A673 (cell line): ENCODE measurements at regions not wholly inside any gene's neighbourhood (a gene's known extent, or its start where the extent isn't known, plus 50 kb on each side); places are given as distances from the start of the nearest gene placed in this dataset.

ENCODE experiments used
- BruUV-seq: library from RNA; stranded (reverse); fragments of 400-500 nt; replicated peaks from 2 replicates; lab custom pipeline; 2021; lab: Mats Ljungman, UMichigan
- CTCF ChIA-PET: fragments of 300-600 bp; sonication (Branson Sonifier 250); formaldehyde crosslinking; loops from one replicate; lab custom pipeline; 2022; ENCODE audit warnings: antibody characterized with exemption; lab: Charles Lee
- POLR2A ChIA-PET: fragments of 300-600 bp; sonication (Branson Sonifier 250); formaldehyde crosslinking; loops from one replicate; lab custom pipeline; 2022; ENCODE audit warnings: antibody characterized with exemption; ENCODE audit not compliant: low non-redundant PET; lab: Charles Lee
- DNase-seq: peaks from one replicate; pipeline ENCODE4 v3.0.0-alpha.2; 2015; ENCODE audit warnings: low spot score
- H3K27ac ChIP-seq: fragments of 200-600 bp; sonication (generic); 2 replicates; pipeline ENCODE4 v1.5.1; 2016; ENCODE audit warnings: mixed run types, low read depth, mild to moderate bottlenecking, mixed read lengths, antibody characterized with exemption, low read length; ENCODE audit not compliant: poor library complexity, severe bottlenecking
- H3K27me3 ChIP-seq: fragments of 200-600 bp; sonication (generic); replicated peaks from 2 replicates; pipeline ENCODE4 v1.6.1; 2017; ENCODE audit warnings: mixed run types, low read depth, mild to moderate bottlenecking, mixed read lengths, antibody characterized with exemption, low read length; ENCODE audit not compliant: insufficient read depth, poor library complexity
- H3K36me3 ChIP-seq: fragments of 200-600 bp; sonication (generic); 2 replicates; pipeline ENCODE4 v1.6.1; 2016; ENCODE audit warnings: mixed run types, mild to moderate bottlenecking, mixed read lengths, antibody characterized with exemption, low read length; ENCODE audit not compliant: insufficient read depth, poor library complexity, severe bottlenecking
- H3K4me1 ChIP-seq: fragments of 200-600 bp; sonication (generic); 2 replicates; pipeline ENCODE4 v1.6.1; 2017; ENCODE audit warnings: mixed run types, mild to moderate bottlenecking, mixed read lengths, antibody characterized with exemption, low read length; ENCODE audit not compliant: insufficient read depth, poor library complexity, severe bottlenecking
- H3K4me3 ChIP-seq: fragments of 200-600 bp; sonication (generic); 2 replicates; pipeline ENCODE4 v1.5.1; 2016; ENCODE audit warnings: low read depth, mixed run types, mild to moderate bottlenecking, mixed read lengths, low read length; ENCODE audit not compliant: poor library complexity, severe bottlenecking
- H3K9me3 ChIP-seq: fragments of 200-600 bp; sonication (generic); 2 replicates; pipeline ENCODE4 v1.6.1; 2016; ENCODE audit warnings: mixed run types, low read depth, mild to moderate bottlenecking, mixed read lengths, antibody characterized with exemption, low read length; ENCODE audit not compliant: poor library complexity, severe bottlenecking
- CTCF ChIP-seq: fragments of 300-800, 200-600 bp; sonication (generic); conservative IDR thresholded peaks from 2 replicates; pipeline ENCODE4 v1.5.1; 2017; ENCODE audit warnings: low read depth, mild to moderate bottlenecking, antibody characterized with exemption, low read length, moderate library complexity, mixed read lengths
- EZH2 ChIP-seq: fragments of 200-600 bp; sonication (generic); IDR thresholded peaks from 2 replicates; pipeline ENCODE4 v1.6.1; 2017; ENCODE audit warnings: borderline replicate concordance, low read depth, mild to moderate bottlenecking, mixed read lengths, antibody characterized with exemption, low read length; ENCODE audit not compliant: poor library complexity, severe bottlenecking
- intact Hi-C: fragments of 100-400 bp; cut with micrococcal nuclease; formaldehyde crosslinking; loops from one replicate; pipeline ENCODE4 v1.10.0; 2022; ENCODE audit not compliant: unreplicated experiment

GRCh38 chr2:150567771-150568301 lies 80.4 kb upstream of the RND3 start:
- BruUV-seq = no TSS peak
- Histone ChIP-seq H3K4me1 (no peaks in the 10 kb centered on the region), H3K27ac (no peak overlapping the region), H3K27me3 (no peaks in the 10 kb centered on the region), H3K36me3 (no peaks in the 10 kb centered on the region), H3K9me3 (no peaks in the 10 kb centered on the region), H3K4me3 (no peak overlapping the region)
- intact Hi-C loops = no loop called here
- DNase-seq = no peak
- POLR2A ChIA-PET = no interaction called here
- TF ChIP-seq CTCF (no peak), EZH2 (no peak)
- CTCF ChIA-PET = no interaction called here

DNA sequence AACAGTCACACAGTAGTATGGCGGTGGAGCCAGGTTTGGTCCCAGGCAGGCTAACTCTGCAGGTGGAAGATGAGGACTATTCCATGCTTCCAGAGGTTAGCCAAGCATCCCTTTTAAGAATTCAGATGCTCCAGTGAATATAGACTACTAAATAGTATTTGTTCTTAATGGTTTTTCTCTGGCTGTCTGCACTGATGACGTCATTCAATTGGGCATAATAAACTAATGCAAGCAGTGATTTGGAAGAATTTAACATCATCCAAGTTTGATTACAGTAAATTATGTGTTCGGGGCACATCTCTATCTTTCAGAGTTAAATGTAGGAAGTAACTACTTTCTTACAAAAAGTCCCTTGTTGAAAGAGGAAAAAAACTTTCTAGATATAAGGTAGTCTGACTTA lies 78.8 kb upstream of the RND3 start:
- POLR2A ChIA-PET = no interaction called here
- Histone ChIP-seq H3K9me3 (no peaks in the 10 kb centered on the region), H3K4me3 (no peak overlapping the region), H3K36me3 (no peaks in the 10 kb centered on the region), H3K27ac (no peak overlapping the region), H3K27me3 (no peaks in the 10 kb centered on the region), H3K4me1 (no peaks in the 10 kb centered on the region)
- TF ChIP-seq CTCF (no peak), EZH2 (no peak)
- DNase-seq = no peak
- CTCF ChIA-PET = no interaction called here
- no TSS peak for BruUV-seq
- intact Hi-C loops = no loop called here

GRCh38 chr2:150561076-150561475 lies 73.6 kb upstream of the RND3 start:
- Histone ChIP-seq H3K4me3 (no peak overlapping the region), H3K4me1 (no peaks in the 10 kb centered on the region), H3K9me3 (no peaks in the 10 kb centered on the region), H3K36me3 (no peaks in the 10 kb centered on the region), H3K27ac (no peak overlapping the region), H3K27me3 (no peaks in the 10 kb centered on the region)
- no TSS peak for BruUV-seq
- DNase-seq = no peak
- intact Hi-C loops = no loop called here
- TF ChIP-seq CTCF (no peak), EZH2 (no peak)
- CTCF ChIA-PET = no interaction called here
- POLR2A ChIA-PET = no interaction called here
